ENCODE measurements at regions not wholly inside any gene's neighbourhood (a gene's known extent, or its start where the extent isn't known, plus 50 kb on each side); places are given as distances from the start of the nearest gene placed in this dataset.

DNA sequence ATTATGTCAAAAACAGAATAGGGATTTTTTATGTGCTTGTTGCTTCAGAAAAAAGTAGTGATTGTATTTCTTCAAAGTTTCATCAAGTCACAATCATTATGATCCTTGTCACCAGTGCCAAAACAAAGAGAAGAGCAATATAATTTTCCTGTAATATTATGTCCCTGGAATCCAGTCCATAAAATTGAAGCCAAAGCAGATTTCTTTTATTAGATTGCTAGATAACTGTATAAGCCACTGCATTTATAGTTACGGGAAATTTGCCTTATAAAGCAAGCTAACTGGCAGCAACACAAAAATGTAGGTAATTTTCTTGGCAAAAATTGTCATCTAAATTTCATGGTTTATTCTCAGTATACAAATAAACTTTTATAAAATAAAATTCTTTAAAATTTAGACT lies 296.1 kb upstream of the ANKRD50 start:
- ChIA-PET POLR2A (no interaction called here), CTCF (no interaction called here)
- no peak for DNase-seq (ENCODE audit: low read depth, low spot score)
- H3K4me3 ChIP-seq (ENCODE audit: low read depth, low read length), result no peak overlapping the region
- no peaks in the 10 kb centered on the region for H3K9me3 ChIP-seq (ENCODE audit: control insufficient read depth, insufficient read depth, low read length)
- H3K27ac ChIP-seq (ENCODE audit: low read depth, low read length), result no peak overlapping the region
- TF ChIP-seq, protein P1, sequence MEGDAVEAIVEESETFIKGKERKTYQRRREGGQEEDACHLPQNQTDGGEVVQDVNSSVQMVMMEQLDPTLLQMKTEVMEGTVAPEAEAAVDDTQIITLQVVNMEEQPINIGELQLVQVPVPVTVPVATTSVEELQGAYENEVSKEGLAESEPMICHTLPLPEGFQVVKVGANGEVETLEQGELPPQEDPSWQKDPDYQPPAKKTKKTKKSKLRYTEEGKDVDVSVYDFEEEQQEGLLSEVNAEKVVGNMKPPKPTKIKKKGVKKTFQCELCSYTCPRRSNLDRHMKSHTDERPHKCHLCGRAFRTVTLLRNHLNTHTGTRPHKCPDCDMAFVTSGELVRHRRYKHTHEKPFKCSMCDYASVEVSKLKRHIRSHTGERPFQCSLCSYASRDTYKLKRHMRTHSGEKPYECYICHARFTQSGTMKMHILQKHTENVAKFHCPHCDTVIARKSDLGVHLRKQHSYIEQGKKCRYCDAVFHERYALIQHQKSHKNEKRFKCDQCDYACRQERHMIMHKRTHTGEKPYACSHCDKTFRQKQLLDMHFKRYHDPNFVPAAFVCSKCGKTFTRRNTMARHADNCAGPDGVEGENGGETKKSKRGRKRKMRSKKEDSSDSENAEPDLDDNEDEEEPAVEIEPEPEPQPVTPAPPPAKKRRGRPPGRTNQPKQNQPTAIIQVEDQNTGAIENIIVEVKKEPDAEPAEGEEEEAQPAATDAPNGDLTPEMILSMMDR (IDR thresholded peaks at IDR 0.05; ENCODE audit: low read depth, low read length), result no peak
- no peaks in the 10 kb centered on the region for H3K27me3 ChIP-seq (ENCODE audit: control insufficient read depth, insufficient read depth, low read length)

DNA sequence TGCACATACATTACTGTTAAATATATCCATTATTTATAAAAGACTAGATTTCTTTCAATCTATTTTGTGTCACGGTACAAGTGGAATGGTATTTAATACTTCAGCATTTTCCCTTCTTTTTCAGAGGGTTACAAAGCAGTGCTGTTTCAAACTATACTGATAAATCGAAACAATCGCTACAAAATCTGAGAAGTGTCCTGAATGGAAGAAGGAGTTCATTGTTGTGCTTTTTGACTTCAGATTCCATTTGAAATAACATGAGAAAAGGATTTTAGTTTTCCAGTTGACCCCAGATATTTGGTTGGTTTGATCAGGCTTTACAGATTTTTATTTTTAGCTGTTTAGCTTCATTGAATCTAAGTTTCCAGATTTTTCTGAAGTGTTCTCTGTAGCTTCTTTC lies 292.1 kb upstream of the ANKRD50 start:
- ChIA-PET CTCF (no interaction called here), POLR2A (no interaction called here)
- Histone ChIP-seq H3K27me3 (ENCODE audit: control insufficient read depth, insufficient read depth, low read length) (no peaks in the 10 kb centered on the region), H3K4me3 (ENCODE audit: low read depth, low read length) (no peak overlapping the region), H3K9me3 (ENCODE audit: control insufficient read depth, insufficient read depth, low read length) (no peaks in the 10 kb centered on the region), H3K27ac (ENCODE audit: low read depth, low read length) (no peak overlapping the region)
- no peak for DNase-seq (ENCODE audit: low read depth, low spot score)
- TF ChIP-seq, protein P1 (IDR thresholded peaks at IDR 0.05; ENCODE audit: low read depth, low read length), result no peak

DNA sequence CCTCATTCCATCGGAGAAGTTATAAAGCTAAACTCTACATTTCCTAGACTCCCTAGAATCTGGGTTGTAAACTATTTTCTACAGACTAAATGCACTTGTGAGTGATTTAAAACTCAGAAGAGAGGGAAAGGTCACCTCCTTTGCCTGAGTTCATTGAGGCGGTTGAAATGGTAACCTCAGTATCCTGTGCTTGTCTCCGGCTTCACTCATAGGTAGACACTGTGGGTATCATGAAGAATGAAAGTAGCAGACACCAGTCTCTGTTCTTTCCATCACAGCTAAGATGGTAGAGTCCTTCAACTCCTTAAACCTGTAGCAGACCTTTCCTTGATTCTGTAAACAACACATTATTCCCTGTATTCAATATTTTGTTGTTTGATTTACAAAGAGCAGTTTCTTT lies 291.3 kb upstream of the ANKRD50 start:
- H3K9me3 ChIP-seq (ENCODE audit: control insufficient read depth, insufficient read depth, low read length), result no peaks in the 10 kb centered on the region
- TF ChIP-seq, protein P1 (IDR thresholded peaks at IDR 0.05; ENCODE audit: low read depth, low read length), result no peak
- no peaks in the 10 kb centered on the region for H3K27me3 ChIP-seq (ENCODE audit: control insufficient read depth, insufficient read depth, low read length)
- no peak for DNase-seq (ENCODE audit: low read depth, low spot score)
- ChIA-PET CTCF (no interaction called here), POLR2A (no interaction called here)
- no peak overlapping the region for H3K27ac ChIP-seq (ENCODE audit: low read depth, low read length)
- H3K4me3 ChIP-seq (ENCODE audit: low read depth, low read length), result no peak overlapping the region

- Histone ChIP-seq H3K27ac (ENCODE audit: low read depth, low read length) (no peak overlapping the region), H3K27me3 (ENCODE audit: control insufficient read depth, insufficient read depth, low read length) (no peaks in the 10 kb centered on the region), H3K9me3 (ENCODE audit: control insufficient read depth, insufficient read depth, low read length) (no peaks in the 10 kb centered on the region), H3K4me3 (ENCODE audit: low read depth, low read length) (no peak overlapping the region)
- DNase-seq (ENCODE audit: low read depth, low spot score), result no peak
- TF ChIP-seq, protein P1 (IDR thresholded peaks at IDR 0.05; ENCODE audit: low read depth, low read length), result no peak
- POLR2A ChIA-PET, result no interaction called here
- CTCF ChIA-PET, result no interaction called here
Measured at GRCh38 chr4:124997991-124998390, 285.5 kb upstream of the ANKRD50 start.

GRCh38 chr4:124997124-124997523 lies 284.6 kb upstream of the ANKRD50 start:
- POLR2A ChIA-PET, result no interaction called here
- no peak for DNase-seq (ENCODE audit: low read depth, low spot score)
- Histone ChIP-seq H3K4me3 (ENCODE audit: low read depth, low read length) (no peak overlapping the region), H3K9me3 (ENCODE audit: control insufficient read depth, insufficient read depth, low read length) (no peaks in the 10 kb centered on the region), H3K27ac (ENCODE audit: low read depth, low read length) (no peak overlapping the region), H3K27me3 (ENCODE audit: control insufficient read depth, insufficient read depth, low read length) (no peaks in the 10 kb centered on the region)
- CTCF ChIA-PET, result no interaction called here
- TF ChIP-seq, protein P1 (IDR thresholded peaks at IDR 0.05; ENCODE audit: low read depth, low read length), result no peak
